COLO668 (cell line): ENCODE measurements at regions not wholly inside any gene's neighbourhood (a gene's known extent, or its start where the extent isn't known, plus 50 kb on each side); places are given as distances from the start of the nearest gene placed in this dataset.

ENCODE experiments used
- DNase-seq: peaks from one replicate; lab custom pipeline; 2025; ENCODE audit not compliant: unreplicated experiment; lab: John Stamatoyannopoulos, UW

DNA sequence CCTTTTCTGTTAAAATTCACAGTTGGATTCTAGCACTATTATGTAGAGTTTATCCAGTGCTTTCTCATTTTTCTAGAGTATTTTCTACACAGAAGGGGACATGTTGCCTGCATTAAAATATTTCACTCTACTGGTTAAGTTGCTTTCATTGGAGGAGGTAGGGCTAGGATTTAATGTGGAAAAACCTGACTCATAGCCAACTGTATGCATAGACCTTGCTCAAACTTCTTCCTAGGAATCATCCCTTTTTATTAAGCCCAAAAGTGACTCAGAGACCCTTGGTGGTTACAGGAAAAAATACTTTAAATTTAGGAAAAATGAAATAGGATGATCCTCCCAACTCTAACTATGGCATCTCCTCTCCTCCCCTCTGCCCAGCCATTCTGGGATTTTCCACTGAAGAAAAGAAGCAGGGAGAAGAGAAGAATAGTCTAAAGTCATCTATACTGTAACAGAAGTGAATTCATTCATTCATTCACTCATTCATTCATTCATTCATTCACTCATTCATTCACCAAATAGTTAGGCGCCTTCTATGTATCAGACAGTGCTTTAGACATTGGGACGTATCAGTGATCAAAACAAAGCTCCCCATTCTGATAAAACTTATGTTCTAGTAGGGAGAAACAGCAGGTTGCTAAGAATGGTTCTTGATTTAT lies 109.0 kb upstream of the HTR2A start:
- DNase-seq: no peak

DNA sequence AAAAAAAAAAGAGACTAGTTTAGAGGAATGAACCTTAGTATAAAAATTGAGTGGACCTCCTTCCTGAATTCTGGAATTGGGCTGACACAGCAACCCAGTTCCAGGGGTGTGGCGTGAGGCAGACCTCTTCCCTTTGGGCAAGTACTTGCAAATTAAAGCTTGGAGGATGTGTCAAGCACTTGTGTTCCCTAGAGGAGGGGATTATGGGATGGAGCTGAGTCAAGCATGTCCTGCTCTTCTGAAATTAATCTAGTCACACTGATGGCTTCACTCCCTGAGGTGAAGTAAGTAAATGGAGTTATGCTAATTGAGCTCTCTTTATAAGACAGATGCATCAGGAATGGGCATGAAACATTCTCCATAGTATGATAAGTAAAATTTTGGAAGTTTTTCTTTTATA lies 107.7 kb upstream of the HTR2A start:
- DNase-seq: no peak

DNA sequence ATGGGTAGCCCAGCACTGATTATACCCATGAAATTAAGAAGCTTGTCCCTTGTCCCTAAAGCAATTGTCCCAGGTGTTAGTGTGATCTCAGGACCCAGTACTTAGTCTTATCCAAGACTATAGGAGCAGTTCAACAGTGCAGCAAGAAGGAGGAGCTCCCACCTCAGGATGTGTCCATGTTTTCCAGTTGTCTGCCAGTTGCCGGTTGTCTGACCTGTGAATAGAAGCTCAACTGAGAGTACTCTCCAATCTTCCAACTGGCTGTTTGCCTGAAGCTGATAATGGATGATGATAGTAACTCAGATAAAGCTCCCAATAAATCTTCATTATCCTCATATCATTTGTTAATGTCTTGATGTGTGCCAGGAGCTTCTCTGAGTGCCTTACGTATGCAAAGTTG lies 107.2 kb upstream of the HTR2A start:
- DNase-seq: no peak

DNA sequence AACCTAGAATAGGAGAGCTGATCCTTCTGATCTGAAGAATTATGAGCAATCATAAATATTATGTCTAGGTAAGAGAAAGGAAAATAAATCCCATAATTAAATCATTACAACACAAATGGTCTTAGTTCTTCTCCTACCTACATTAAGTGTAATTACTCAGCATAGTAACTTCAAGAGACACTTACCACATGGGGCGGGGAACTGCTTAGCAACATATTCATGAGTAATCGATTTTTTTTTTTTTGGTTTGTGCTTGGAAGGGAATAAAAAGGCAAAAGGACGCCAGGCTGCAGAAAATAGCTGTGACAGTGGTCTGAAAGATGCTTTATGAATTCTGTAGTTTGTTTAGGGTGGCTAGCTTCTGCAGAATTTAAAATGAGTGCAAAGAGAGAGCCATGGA lies 103.3 kb upstream of the HTR2A start:
- no peak for DNase-seq

DNA sequence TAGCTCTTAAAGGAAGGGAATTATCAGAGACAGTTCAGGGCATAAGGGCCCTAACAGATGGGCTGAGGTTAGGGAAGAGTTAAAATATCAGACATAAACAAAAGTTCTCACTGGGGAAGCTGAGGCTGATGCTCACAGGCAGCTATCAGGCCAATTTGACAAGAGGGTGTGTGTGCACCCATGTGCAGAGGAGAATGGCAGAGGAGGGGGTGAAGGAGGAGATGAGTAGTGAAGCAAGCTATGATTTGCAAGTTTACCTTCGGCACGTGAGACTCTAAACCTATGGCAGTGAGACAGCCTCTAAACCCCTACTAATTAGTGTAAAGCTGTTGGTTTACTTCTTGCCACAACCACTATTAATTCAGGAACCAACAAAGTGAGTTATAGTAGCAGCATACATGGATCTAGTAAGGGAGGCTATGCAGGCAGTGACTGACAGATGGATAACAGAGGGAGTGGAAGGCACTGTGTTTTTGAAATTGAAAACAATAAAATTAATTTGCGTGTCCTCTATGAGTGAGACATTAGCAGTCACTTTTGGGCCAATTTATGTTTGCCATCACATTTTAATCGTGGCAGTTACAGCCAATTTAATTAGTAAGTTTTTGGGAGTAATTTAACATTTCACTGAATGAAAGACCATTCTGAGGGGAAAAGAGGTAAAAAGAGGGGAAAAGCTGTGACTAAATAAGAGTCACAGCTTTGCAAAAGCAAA lies 99.6 kb upstream of the HTR2A start:
- DNase-seq: no peak

DNA sequence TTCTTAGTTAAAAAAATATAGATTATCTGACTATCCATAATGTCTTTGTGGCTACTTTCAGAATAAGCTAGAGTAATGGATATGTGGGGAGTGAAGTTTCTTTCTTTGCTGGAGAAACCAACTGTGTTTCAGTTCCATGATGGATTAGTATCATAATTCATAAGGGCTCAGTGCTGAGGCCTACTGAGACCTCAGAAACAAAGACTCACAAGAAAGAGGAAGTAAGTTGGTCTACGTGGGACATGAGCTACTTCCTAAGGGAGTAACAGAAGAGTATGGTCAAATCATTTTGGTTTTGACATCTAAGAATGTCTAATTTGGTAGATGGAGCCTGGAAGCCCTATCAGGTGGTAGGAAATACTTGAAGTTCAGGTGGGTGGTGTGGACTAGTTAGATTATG lies 99.0 kb upstream of the HTR2A start:
- DNase-seq: no peak

DNA sequence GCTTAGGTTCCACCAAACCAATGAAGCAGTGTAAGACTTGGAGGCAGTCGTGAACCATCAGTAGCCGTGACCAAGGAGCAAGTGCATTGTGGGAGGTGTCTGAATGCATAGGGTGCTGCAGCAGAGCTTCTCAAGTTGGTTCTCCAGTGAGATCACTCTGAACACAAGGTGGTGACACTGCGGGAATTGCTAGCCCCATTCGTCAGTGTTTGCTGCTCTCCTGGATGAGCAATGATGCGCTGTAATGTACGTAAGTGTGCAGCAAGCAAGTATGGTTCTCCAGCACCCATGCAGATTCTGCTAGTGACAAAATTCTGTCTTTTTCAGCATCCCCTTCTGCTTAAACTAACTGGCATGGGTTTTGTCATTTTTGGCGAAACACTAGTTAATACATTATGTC lies 97.6 kb upstream of the HTR2A start:
- no peak for DNase-seq

DNA sequence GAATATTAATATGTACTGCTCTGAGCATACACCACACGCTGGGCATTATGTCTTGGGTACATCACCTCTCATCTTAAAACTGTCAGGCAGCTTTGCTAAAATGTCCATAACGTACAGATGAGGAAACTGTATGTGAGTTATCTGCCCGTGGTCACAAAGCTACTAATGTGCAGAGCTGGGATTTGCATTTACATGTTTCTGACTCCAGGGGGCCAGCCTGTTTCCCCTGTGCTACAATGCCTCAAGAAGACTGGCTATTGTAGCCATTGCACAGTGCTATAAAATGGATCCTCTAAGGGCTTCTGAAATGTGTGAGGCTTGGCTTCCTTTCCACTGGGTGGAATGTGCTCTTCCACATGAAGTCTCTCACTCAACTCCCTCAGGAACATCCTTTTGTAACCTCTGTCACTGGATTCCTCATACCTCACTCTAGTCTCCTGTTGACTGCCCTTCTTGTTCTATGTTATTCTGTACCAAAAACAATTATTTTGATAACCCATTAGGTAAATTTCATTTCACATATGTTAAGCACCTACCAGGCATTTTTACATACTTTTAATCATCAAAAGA lies 95.6 kb upstream of the HTR2A start:
- DNase-seq: no peak

DNA sequence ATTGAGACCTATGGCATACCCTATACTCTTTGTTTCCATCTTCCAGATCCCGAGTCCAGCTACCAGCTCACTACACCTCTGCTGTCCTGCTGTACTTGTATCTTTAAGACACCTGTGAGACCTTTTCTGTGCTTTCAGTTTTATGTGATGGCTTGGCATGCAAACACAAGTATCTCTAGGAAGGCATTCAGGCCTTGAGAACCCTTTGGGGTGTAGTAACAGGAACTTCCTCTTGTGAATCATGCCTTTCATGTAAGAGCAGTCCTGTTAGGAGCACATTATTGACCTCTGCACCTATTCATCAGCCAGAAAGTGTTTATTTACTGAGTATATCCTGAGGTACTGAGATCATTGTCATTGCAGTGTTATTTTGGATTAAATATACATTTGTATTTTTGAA lies 87.0 kb upstream of the HTR2A start:
- DNase-seq: no peak

DNA sequence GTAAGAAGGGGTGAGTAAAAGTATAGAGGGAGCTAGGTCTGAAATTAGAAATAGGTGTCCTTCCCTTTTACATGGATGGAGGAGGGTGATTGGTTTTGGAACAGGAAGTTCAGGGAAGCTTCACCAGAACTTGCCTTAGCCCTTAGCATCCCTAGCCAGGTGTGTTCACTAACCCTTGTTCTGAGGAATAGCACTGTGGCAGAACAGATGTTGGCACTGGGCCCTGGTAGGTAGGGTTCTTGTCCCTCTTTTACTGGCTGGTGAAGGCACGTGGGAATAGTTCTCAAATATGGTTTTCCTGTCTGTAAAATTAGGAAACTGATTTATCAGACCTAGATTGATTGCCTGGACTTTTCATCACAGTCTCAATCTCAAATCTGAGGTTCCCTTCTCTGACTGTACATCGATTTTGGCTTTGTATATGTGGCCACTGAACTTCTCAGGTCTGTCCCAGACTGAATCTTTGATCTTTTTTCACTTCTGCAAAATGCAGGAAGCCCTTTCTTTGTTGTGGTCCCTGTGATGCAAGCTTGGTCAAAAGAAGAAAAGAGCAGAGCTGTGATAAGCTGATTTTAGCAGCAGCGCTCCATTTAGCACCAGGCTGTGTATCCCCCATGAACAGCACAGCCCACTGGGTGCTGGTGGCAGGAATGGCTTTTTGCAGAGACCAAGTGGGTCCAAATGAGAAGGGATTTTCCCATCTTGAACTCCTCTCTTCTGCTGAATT lies 86.2 kb upstream of the HTR2A start:
- DNase-seq: no peak

DNA sequence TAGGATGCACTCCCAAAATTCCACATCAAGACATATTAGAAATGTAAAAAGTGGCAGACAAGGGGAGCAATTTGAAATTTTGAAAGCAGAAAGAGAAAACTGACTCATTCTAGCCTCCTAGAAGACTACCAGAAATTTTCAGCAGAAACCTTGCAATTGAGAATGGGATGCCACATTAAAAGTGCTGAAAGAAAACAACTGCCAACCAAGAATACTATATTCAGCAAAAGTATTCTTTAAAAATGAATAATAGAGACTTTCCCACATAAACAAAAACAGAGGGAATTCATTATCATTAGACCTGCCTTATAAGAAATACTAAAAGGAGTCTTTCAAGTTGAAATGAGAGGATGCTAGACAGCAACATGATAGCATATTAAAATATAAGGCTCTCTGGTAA lies 78.3 kb upstream of the HTR2A start:
- DNase-seq: no peak

DNA sequence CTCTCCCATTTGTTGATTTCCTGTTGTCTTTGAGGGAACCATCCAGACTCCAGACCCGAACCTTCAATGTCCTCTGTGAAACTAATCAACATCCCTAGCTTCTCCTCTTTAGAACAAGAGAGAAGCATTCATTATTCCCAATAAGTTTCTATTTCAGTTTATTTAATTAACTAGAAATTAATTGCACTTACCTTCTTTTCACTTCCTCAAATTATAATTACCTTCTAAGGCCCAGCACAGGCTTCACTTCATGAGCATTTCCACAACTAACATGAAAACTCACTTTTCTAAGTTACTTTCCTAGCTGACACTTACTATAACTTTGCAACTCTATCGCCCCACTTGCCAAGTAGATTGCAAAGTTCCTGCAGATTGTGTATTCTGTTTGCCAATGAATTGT lies 71.6 kb upstream of the HTR2A start:
- no peak for DNase-seq

DNA sequence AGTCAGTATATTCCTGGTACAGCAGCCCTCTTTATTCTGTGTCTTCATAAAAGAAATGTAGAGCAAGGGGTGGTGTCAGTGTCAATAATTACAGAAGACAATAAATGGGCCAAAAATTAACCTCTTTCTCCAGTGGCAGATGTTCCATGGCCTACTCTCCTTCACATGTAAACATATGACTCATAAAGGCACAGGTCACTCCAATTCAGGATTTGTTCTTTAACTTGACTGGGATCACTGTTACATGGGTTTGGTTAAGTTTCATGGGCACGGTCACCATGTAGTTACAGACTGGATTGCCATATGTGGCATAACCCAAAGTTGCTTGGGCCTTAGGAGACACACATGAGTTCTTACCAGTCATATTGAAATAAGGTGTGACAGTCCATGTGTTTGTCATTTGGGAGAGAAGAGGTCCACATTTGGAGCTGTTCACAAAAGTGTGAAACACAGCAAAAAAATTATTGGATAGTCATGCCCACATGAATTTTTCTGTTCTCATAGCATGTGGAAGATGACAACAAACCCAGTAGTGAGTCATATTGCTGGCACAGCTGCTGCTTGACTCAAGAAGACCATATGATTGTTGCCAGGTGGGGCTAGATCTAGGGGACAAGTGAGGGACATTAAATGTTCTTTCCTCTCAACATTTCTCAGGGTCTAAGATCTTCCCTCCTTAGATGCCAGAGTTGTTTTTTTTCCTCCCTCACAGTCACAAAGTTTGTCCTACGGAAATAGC lies 68.1 kb upstream of the HTR2A start:
- DNase-seq: peak; percentile 52

DNA sequence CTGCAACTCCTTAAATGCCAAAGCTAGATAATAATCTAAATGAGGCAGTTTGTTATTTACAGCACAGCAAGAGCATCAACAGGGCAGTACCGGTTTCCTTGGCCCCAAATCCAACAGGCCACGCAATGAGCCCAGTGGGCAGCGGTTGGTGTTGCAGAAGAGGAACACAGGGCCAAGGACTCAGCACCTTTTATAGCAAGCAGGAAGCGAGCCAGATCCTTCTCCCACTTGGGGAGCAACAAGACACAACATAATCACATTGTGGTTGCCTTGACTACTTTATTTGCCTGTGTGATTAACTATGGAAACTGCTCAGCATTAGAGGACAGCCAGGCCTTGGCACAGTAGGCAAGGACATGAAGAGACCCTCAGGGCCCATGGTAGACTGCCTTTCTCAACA lies 67.1 kb upstream of the HTR2A start:
- peak; percentile 65 for DNase-seq

DNA sequence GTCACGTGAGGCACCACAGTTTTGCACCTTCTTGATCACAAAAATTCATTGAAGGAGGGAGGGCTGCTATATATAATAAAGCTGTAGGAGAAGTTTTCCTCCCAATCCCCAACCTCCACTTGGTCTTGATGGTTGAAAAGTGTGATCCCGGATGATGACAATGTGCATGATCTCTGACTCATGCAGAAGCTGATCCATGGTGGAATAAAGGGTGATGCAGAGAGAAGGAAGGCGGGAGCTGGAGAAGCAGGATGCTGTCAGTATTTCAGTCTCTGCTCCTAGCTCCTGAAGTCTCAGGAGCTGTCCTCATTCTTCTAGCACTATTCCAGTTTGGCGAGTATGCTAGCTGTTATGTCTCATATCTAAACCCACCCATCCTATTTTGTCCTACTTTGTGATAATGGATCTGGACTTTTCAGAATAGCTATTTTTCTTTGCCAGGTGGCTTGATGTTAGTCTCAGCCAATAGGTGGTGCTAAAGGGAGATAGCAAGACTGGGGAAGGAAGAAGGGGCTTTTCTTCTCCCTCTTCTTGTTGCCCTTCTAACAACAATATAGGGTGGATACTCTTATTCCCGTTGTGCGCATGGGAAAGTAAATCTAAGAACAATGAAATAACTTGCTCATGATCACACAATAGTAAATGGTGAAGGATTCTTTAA lies 65.6 kb upstream of the HTR2A start:
- no peak for DNase-seq

DNA sequence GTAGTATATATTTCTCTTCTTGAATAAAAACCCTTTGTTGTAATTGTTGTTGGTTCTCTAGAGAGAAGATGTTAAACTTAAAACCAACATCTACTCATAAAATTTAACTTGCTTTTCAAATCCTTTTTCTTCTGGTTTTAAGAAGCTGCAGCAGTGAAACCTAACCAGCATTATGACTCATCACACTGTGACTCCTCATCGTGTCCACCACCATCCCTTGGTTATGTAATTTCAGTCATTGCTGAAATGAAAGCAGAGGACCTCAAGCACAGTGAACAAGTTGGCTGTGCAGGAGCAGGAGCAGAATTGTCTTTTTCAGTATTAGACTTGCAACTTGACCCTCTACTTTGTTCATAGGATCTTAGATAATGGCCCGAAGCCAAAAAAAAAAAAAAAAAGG lies 64.9 kb upstream of the HTR2A start:
- DNase-seq: peak; percentile 24

DNA sequence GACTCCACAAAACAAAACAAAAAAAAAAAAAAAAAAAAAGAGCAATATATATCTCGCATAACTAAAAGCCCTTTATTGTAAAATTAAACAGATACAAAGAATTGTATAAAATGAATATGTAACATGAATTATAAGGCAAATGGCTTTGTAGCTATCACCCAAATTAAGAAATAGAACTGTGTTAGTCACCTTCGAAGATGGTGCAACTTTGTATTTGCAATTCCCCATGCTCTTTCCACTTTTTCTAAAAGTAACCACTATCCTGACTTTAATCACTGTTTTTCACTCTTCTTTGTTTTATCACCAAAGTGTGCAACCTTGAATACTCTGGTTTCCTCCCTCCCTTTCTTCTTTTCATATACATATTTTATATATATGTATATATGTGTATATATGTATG lies 57.1 kb upstream of the HTR2A start:
- DNase-seq: no peak

DNA sequence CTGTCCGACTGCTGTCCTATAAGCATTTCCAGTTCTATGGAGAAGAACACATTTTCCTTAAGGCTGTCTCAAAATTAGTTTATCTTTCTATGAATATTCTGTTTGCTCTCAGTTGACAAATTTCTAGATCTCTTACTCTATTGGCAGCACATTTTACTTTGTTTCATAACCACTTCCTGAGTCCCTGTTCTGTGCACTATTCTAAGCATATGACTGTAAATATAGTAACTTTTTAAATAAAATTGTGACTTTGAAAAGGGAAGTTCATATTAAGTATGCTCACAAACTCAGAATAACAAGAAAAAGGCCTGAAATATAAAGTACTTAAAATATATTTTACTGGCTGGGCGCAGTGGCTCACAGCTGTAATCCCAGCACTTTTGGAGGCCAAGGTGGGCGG lies 56.5 kb upstream of the HTR2A start:
- no peak for DNase-seq

DNA sequence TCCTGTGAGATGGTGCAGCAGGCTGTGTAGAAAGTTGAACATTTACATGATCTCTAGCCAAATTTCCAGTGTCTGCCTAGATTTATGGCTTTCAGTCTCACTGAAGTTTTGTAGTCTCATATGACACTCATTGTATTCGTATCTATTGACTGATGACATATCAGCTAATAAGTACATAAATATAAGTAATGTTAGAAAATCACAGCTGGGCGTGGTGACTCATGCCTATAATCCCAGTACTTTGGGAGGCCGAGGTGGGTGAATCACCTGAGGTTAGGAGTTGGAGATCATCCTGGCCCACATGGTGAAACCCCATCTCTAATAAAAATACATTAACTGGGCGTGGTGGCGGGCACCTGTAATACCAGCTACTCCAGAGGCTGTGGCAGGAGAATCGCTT lies 54.7 kb upstream of the HTR2A start:
- DNase-seq: peak; percentile 29

DNA sequence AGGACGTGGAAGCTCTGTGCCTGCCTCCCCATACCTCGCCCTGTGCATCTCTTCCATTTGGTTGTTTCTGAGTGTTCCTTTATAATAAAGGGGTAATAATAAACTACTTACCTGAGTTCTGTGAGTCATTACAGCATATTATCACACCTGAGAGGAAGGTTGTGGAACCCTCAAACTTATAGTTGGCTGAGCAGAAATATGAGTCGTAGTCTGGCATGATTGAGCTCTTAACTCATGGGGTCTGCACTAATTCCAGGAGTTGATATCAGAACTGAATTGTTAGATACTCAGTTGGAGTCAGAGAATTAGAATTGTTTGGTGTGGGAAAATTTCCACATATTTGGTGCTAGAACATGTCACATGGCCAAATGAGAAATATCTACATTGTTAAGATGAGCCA lies 52.4 kb upstream of the HTR2A start:
- DNase-seq: no peak

DNA sequence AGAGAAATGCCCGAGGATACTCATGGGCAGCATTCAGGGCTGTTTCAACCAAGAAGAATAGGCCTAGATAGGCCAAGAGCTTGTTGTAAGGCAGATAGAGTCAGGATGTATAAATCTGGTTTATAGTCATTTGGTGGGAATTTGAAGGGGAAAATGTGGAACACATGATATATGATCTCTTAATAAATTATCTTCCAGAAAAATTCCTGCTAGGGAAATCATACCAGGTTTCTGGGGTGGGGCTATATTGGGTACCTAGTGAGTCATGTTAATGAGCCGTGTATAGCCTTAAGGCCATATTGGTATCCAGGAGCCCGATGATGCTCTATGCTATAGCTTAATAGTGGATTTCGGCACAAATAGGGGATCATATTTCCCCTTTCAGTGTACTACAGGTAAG lies 51.5 kb upstream of the HTR2A start:
- no peak for DNase-seq
